Endothelial cell (in vitro differentiated cells): ENCODE measurements at regions not wholly inside any gene's neighbourhood (a gene's known extent, or its start where the extent isn't known, plus 50 kb on each side); places are given as distances from the start of the nearest gene placed in this dataset.

Experiments
- DNase-seq: peaks from one replicate; pipeline ENCODE4 v3.0.0; 2021; ENCODE audit warnings: low spot score
- H3K27ac Mint-ChIP-seq: one replicate; pipeline ENCODE4 v1.8.0; 2021; ENCODE audit warnings: mixed read lengths, inconsistent platforms; ENCODE audit not compliant: unreplicated experiment
- H3K27me3 Mint-ChIP-seq: one replicate; pipeline ENCODE4 v1.8.0; 2021; ENCODE audit warnings: mild to moderate bottlenecking, moderate library complexity, mixed read lengths, inconsistent platforms; ENCODE audit not compliant: unreplicated experiment
- H3K36me3 Mint-ChIP-seq: one replicate; pipeline ENCODE4 v1.8.0; 2021; ENCODE audit warnings: mild to moderate bottlenecking, low read depth, mixed read lengths, inconsistent platforms; ENCODE audit not compliant: unreplicated experiment
- H3K4me1 Mint-ChIP-seq: one replicate; pipeline ENCODE4 v1.8.0; 2021; ENCODE audit warnings: mild to moderate bottlenecking, mixed read lengths, inconsistent platforms; ENCODE audit not compliant: unreplicated experiment
- H3K4me3 Mint-ChIP-seq: one replicate; pipeline ENCODE4 v1.8.0; 2021; ENCODE audit warnings: mild to moderate bottlenecking, mixed read lengths, inconsistent platforms; ENCODE audit not compliant: unreplicated experiment
- H3K9me3 Mint-ChIP-seq: one replicate; pipeline ENCODE4 v1.8.0; 2021; ENCODE audit warnings: mixed read lengths, inconsistent platforms; ENCODE audit not compliant: unreplicated experiment
- CTCF ChIP-seq: fragments of 200-600 bp; sonication (generic); IDR thresholded peaks from one replicate; pipeline ENCODE4 v1.5.0; 2021; ENCODE audit warnings: antibody characterized with exemption; ENCODE audit not compliant: unreplicated experiment

GRCh38 chr16:65545413-65545956, 423.6 kb upstream of the CDH11 start:
- no peaks in the 10 kb centered on the region for H3K27me3 Mint-ChIP-seq
- H3K4me1 Mint-ChIP-seq, result peaks cover 3% of the 10 kb centered on the region
- DNase-seq, result no peak
- H3K9me3 Mint-ChIP-seq, result no peaks in the 10 kb centered on the region
- H3K36me3 Mint-ChIP-seq, result no peaks in the 10 kb centered on the region
- TF ChIP-seq CTCF, result no peak
- no peak overlapping the region for H3K4me3 Mint-ChIP-seq
- H3K27ac Mint-ChIP-seq, result no peak overlapping the region

- no peak for TF ChIP-seq CTCF
- Mint-ChIP-seq H3K4me1 (peaks cover 3% of the 10 kb centered on the region), H3K4me3 (no peak overlapping the region), H3K36me3 (no peaks in the 10 kb centered on the region), H3K9me3 (no peaks in the 10 kb centered on the region), H3K27ac (no peak overlapping the region), H3K27me3 (no peaks in the 10 kb centered on the region)
- no peak for DNase-seq
Observed at GRCh38 chr16:65543781-65544740, 422.2 kb upstream of the CDH11 start.

GRCh38 chr16:65541646-65542045, 419.8 kb upstream of the CDH11 start:
- H3K27me3 Mint-ChIP-seq, result peaks cover 2% of the 10 kb centered on the region
- no peak overlapping the region for H3K4me3 Mint-ChIP-seq
- no peaks in the 10 kb centered on the region for H3K9me3 Mint-ChIP-seq
- H3K27ac Mint-ChIP-seq, result no peak overlapping the region
- H3K36me3 Mint-ChIP-seq, result no peaks in the 10 kb centered on the region
- H3K4me1 Mint-ChIP-seq, result peaks cover 4% of the 10 kb centered on the region
- no peak for DNase-seq
- TF ChIP-seq CTCF, result no peak

GRCh38 chr16:65540901-65541300, 419.0 kb upstream of the CDH11 start:
- H3K9me3 Mint-ChIP-seq, result no peaks in the 10 kb centered on the region
- no peak for DNase-seq
- no peak overlapping the region for H3K27ac Mint-ChIP-seq
- H3K36me3 Mint-ChIP-seq, result no peaks in the 10 kb centered on the region
- peaks cover 3% of the 10 kb centered on the region for H3K4me1 Mint-ChIP-seq
- peaks cover 2% of the 10 kb centered on the region for H3K27me3 Mint-ChIP-seq
- no peak overlapping the region for H3K4me3 Mint-ChIP-seq
- TF ChIP-seq CTCF, result no peak

GRCh38 chr16:65538976-65539375, 417.1 kb upstream of the CDH11 start:
- Mint-ChIP-seq H3K27ac (no peak overlapping the region), H3K4me1 (peaks cover 3% of the 10 kb centered on the region), H3K36me3 (no peaks in the 10 kb centered on the region), H3K9me3 (no peaks in the 10 kb centered on the region), H3K4me3 (no peak overlapping the region), H3K27me3 (peaks cover 2% of the 10 kb centered on the region)
- DNase-seq, result no peak
- TF ChIP-seq CTCF, result no peak
